Left renal pelvis (tissue), 4 donors: ENCODE measurements at regions not wholly inside any gene's neighbourhood (a gene's known extent, or its start where the extent isn't known, plus 50 kb on each side); places are given as distances from the start of the nearest gene placed in this dataset.

Experiments
- DNase-seq, 4 donors: peaks; one replicate each; pipeline ENCODE4 v3.0.0-alpha.2; 2013; ENCODE audit warnings: low read depth in 4 of 4, low spot score in 3 of 4

DNA sequence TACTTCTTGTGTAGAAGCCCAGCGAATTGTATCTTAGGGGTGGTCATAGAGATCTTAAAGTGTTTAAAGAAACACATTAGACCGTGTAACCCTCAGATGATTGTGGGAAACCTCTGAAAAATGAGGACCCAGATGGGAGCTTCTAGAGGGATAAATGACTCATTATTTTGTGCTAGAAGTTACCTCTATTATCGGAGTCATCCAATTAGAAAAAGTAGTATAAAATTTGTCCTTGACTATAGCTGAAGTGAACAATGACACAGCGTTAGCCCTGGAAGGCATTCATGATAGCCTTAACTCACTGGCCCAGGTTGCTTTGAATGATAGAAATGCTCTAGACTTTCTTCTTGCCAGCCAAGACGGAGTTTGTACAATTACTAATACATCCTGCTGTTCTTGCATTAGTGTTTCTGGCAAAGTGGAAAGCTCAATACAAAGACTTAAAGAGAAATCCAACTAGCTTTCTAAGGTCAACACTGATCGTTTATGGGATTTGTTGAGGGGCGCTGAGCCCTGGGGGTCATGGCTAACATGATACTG lies 178.9 kb upstream of the VEGFC start:
- DNase-seq: no peak

DNA sequence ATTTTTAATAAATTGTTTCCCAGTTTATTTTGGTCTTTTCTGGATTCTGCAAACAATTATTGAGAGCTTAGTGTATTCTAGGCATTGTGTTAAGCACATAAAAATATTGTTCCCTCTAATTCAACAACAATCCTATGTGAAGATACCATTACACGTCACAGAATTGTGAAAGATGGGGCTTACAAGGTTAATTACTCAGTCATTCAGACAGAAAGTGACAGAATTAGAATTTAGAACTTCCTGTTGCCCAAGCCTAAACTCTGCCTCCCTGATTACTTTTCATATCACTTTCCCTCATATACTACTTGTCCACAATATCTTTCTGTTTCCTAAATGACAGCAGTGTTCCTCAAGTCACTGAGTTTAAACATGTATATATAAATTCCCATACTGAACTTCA lies 186.7 kb upstream of the VEGFC start:
- DNase-seq: no peak

DNA sequence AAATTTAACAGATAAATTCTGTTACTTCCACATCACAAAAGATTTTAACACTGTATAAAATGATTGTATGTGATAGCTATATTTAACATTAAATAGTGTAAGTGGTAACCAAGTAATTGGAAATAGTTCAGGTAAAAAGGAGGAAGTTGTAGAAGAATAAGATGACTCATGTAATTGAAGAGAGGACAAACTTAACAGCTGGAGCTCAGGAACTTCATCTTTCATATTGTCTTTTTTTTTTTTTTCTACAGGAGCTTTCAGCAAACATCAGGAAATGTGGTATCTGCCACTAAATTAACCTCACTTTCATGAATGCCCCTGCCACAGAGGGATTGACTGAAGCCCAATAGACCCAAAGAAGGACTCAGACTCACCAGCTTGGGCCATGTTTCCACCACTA lies 188.4 kb upstream of the VEGFC start:
- no peak for DNase-seq

DNA sequence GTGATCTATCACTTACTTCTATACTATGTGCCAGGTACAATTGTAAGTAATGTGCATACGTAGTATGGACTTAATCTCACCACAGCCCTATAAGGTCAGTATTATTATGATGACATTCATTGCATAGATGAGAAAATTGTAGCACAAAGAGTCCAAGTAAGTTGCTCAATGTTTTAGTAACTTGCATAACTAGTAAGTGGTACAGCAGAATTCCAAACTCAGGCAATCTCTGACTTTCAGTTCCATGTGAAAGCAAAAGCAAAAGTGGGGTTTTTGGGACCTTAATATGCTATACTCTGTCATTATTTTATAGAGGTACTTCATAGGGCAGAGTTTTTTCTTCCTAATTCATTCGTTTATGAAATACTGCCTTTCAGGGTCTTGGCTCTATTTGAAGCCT lies 188.8 kb upstream of the VEGFC start:
- no peak for DNase-seq

DNA sequence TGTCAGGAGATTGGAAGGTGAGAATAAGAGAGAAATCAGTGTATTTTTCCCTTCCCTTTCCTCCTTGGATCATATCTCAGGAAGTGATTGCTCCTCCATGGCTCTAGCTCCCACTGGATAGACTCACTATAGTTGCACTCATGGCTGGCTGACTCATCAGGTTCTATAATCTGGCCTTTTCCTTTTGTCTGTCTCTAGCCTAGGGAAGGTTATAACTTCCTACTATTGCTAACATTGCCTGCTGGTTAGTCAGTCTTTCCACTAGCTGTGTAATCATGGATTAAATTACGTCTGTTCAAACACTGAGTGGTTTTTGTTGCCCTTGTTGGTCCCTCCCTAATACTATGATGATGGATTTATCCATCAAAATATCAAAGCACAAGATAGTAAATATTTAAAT lies 195.5 kb upstream of the VEGFC start:
- no peak for DNase-seq

DNA sequence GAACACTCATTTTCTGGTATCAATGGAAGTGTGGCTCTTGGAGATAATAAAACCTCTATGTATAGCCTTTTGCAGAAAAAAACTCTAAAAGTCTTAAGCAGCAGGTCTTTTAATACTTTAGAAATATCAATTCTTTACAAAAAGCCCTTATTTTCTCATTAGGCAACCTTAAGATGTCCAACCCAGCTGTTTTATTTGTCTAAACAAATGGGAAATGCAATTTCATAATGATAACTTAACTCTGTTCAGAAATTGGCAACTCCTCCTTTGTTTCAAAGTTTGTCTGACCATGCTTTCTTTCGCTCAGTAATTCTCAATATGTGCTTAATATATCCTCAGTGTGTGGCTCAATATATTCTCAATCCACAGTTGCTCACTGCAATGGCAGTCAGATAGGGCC lies 196.5 kb upstream of the VEGFC start:
- DNase-seq: no peak

DNA sequence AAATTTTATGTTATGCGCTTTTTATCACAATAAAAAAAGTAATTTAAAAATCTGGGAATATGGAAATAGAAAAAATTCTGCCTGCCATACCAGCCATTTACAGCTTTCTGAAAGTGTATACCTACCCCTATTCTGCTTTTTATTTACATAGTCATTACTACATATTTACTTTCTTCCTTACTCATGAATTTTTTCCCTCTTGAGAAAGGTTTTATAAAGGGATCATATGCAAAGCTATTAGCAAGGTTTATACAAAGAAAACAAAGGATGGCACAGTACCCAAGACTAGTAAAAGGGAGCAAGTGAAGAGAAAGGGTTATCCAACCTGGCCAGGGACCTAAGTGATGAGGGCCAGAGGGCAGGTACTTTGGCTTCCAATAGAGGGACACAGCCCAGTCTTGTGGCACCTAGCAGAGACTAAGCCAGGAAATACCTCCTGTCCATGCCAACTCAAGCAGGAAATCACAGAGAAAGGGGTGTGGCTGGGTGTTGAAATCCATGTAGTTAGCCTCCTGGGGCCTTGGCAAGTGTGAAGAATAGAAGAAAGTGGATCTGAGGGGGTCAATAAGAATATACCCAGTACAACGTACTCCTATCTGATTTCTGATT lies 207.3 kb upstream of the VEGFC start:
- no peak for DNase-seq

DNA sequence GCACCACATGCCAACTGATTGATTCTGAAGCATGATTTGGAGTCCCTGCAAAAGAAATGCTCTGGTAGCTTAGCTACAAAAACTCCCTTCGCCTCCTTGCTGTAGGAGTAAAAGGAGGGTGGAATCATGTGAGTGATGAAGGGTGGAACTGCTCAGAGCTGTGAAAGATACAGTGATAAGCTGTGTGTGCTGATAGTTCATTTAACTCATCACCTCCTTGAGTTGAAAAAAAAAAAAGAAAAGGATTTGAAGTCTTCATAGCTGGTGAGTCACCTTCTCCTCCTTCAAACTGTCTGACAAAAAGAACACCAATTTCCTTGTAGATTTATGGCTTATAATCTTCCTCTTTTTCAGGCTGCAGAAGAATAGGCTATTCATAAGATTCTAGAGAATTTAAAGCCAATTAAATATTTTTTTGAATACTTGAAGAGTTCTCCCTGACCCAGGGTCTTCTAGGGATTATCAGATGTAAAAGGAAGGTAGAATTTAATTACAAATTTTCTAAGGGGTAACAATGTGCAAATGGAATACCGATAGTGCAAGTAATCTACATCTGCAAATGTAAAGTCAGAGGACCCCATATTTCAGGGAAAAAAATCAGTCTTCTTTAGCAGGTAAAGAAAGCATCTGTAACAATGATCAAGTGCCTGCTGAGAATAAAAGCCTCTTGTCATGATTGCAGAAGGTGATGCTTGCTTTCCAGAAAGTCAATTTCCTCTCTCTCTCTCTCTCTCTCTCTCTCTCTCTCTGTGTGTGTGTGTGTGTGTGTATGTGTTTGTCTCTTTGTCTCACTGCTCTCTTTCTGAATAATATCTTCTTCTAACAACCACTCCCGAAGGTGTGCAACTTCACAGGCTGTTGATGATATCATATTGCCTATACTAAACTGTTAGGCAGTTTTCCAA lies 208.8 kb upstream of the VEGFC start:
- DNase-seq: no peak

DNA sequence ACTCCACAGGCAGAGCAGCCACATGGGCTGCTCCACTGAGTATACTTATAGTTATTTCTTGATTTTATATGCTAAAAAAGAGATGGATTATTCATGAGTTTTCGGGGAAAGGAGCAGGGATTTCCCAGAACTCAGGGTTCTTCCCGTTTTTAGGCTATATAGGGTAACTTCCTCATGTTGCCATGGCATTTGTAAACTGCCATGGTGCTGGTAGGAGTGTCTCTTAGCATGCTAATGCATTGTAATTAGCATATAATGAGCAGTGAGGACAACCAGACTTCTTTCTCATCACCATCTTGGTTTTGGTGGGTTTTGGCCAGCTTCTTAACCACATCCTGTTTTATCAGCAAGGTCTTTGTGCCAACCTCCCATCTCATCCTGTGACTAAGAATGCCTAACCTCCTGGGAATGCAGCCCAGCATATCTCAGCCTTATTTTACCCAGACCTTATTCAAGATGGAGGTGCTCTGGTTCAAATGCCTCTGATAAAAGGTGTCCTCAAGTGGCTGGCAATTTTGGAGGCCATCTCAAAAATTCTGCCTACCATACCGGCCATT lies 213.0 kb upstream of the VEGFC start:
- DNase-seq: no peak

DNA sequence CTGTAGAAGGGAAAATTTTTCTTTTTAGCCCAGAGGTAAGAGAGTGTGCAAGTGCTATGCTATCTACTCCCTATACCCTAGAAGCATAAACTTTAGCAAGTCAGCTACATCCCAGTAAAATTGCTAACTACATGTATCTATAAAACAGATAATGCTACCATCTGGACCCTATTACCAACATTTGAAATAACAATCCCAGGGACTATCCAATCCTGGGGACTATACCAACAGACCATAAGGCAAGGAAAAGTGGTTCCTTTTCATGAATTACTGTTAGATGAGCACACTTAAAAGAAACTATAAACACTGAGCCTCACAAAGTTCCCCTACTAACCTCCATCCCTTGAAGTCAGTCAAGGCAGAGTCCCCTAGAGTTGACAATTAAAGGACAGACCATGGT lies 213.6 kb upstream of the VEGFC start:
- no peak for DNase-seq

DNA sequence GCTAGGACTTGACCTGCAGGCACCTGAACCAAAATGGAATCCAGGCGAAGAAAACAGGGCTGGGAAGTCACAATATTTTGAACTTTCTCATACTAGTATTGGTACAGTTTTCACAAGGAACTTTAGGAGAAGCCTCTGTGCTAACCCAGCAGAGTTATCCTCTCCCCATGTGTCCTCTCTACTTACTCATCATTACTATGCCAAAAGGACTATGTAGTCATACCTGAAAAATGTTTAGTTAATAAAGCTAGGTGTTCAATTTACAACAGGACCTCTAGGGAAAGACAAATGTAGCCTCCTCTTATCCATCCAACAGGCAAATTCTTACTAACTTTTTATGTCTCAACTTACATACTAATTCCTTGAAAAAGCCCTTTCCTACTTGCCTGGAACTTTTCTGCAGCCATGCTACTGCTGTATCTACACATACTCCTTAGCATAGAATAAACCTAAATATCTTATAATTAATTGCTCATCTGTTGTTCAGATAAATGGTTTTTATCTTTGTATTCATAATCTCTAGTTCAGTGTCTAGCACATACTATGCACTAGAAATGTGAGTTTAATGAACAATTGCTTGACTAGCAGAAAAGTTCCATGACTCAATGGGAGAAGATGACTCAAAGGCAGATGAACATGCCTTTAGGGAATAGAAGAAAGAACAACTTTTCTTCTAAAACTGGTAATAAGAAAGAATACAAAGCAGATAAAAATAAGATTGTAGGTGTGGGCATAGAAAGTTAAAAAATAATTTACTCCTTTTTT lies 215.5 kb upstream of the VEGFC start:
- DNase-seq: no peak

DNA sequence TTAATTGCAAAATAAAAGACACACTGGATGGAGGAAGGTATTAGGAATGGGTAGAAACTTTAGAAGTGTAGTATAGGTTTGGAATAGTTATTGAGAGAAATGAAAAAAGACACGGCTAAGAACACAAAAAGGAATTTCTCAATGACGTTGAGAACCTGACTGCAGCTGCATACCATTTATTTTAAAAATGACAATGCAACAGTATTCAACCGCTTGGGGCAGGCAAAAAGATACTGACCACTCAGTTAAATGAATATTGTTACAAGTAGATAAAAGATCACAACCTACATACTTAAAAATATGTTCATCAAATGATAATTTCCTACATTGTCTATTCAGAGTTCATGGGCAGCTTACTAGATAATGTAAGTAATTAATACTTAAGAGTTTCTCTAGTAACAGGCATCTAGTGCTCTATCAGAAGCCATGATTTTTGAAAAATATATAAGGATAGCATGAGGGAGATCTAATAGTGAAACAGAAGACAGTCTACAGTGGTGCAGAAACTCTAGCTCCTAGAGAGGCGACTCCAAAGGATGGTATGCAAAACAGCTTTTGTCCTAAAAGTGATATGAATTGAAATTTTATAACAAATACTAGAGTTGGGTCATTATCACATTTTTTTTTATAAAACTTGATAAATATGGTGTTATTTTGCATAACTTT lies 216.2 kb upstream of the VEGFC start:
- DNase-seq: no peak

DNA sequence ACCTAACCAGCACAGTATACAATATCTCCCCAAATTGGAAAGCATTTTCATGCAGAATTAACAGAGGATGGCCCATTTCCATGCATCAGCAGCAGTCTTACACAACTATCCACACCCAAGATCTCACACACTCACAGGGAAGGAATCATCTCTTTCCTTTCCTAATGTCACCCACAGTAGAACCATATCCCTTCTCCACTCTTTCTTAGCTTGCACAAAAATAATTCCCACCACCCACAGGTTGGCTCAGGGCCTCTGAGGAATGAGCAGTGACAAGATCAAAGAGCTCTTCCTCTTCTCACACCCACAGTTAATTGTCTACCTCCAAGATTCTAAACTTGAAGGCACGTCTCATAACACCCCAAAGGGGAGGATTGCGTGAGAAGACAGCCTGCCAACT lies 217.7 kb upstream of the VEGFC start:
- DNase-seq: no peak

DNA sequence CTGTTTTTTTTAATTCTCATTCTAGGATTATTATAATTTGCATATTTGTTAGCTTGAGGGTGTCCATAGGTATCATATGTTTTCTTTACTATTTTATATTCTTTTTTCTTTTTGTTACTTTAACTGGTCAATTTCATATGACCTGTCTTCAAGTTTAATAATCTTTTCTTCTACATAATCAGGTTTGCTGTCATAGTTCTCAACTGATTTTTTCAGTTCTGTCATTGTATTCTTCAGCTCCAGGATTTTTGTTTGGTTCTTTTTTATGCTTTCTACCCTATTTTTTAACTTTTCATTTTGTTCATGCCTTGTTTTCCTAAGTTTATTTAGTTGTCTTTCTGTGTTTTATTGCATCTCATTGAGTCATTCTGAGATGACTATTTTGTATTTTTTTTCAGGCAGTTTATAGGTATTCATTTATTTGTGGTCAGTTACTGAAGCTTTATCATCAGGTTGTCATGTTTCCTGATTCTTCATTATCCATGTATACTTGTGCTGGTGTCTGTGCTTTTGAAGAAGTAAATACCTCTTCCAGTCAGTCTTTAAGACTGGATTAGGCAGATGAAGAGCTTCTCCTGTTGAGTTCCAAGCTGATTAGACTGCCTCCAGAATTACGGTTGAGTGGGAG lies 220.3 kb upstream of the VEGFC start:
- no peak for DNase-seq

DNA sequence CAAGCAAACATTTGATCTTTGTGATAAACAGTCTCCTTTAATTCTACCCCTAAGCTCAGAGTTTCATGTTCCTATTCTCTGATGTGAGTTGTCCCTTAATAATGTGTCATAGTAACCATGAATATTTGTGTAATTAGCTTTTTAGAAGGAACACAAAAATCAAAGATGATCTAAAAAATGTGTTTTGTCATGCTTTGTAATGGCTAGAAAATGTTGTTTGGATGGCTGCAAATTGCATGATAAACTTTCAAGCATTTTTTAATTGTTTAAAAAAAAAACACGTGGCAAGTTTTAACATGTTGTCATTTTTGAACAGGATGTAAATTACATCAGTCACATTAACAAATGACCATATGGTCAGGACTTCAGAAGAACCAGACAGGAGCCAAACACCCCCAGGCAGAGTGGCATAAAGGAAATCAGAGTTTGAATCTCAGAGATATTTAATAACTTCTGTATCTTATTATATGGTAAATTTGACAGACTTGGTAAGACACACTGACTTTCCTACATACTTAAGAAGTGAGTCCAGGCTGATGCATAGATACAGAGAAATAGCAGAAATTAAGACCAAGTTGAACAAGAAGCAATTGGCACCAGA lies 223.9 kb upstream of the VEGFC start:
- no peak for DNase-seq

DNA sequence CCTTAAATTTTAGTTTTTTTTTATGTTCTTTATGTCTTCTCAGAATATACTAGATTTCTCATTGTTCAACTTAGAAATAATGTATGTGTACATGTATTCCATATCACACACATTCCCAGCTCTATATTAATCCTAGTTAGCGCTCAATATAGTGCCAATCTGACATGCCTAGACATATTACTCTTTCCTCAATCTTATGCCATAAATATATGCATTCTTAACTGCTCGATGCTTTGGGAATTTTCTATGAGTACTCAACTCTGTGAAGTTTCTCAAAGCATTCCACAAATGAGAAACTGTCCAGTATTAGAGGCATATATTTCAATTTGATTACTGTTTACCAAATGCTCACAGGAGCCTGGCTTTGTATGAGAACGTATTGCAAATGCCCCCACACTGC lies 231.2 kb upstream of the VEGFC start:
- no peak for DNase-seq

DNA sequence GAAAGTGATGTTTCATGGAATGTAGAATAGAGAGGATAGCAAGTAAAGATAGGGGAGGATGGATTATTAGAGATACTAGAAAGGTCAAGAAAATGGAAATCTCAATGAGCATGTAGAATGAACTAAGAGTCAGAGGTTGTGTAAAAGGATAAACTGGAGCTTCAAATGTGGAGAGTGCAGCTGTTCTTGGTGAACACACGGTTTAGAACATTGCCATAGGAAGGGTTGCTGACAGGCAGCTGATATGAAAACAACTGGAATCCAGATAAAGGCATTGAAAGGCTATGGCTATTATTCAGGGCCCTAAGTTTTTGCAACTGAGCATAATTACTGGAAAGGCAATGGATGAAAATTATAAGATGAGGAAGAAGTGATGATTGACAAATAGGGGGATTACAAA lies 239.6 kb upstream of the VEGFC start:
- DNase-seq: no peak

DNA sequence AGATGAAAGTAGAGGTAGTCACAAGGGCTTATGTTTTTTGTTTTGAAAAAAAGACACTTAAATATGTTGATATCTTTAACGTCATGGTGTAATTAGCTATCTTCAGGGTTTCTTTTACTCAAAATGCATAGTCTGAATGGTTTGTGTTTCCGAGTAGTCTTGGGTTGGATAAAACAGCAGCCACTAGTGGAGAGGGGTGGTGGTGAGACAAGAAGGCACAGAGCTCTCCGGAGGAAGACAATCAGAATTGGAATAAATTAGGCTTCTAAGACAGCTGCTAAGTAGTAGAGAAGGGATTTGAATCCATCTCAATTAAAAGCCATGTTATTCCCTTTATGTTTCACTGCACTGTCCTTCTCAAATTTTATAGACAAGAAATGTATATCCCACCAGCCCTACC lies 240.4 kb upstream of the VEGFC start:
- no peak for DNase-seq

DNA sequence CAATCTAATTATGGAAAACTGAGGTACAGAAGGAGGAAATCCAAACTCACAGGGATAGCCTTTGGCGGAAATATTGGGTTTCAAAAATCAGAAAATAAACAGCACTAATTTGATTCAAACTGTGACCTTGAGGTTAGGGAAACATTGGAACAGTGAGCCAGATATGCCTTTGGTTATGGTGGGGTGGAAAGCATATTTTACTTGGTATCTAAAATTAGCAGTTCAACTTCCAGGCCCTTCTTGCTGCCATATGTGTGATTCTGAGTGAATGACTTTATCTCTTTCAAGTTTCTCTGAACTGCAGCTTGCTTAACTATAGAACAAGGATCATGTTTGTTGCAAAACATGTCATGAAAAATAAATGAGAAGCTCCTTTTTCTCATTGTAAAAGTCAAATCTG lies 240.9 kb upstream of the VEGFC start:
- no peak for DNase-seq

DNA sequence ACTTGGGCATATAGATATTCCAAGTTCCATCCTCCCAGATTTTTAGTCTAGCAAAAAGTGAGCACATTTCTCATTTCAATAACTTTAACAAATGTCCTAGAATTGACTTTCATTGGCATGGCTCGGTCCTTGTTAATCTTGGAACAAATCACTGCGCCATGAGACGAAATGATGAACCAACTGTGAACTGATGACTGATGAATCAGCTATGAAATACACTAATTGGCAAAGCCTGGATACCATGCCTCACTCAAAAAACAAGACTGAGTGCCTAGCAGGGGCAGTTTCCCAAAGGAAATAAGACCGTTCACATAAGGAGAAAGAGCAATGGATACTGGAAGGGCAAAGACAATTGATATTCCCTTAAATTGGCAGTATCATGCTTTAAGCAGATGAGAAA lies 248.6 kb upstream of the VEGFC start:
- no peak for DNase-seq
